ENCODE measurements at regions not wholly inside any gene's neighbourhood (a gene's known extent, or its start where the extent isn't known, plus 50 kb on each side); places are given as distances from the start of the nearest gene placed in this dataset.
"Not testable (repeated sequence)": the region's sequence is repeated elsewhere in the genome, so short reads cannot be mapped to it uniquely, and the experiment has no call there.

DNA sequence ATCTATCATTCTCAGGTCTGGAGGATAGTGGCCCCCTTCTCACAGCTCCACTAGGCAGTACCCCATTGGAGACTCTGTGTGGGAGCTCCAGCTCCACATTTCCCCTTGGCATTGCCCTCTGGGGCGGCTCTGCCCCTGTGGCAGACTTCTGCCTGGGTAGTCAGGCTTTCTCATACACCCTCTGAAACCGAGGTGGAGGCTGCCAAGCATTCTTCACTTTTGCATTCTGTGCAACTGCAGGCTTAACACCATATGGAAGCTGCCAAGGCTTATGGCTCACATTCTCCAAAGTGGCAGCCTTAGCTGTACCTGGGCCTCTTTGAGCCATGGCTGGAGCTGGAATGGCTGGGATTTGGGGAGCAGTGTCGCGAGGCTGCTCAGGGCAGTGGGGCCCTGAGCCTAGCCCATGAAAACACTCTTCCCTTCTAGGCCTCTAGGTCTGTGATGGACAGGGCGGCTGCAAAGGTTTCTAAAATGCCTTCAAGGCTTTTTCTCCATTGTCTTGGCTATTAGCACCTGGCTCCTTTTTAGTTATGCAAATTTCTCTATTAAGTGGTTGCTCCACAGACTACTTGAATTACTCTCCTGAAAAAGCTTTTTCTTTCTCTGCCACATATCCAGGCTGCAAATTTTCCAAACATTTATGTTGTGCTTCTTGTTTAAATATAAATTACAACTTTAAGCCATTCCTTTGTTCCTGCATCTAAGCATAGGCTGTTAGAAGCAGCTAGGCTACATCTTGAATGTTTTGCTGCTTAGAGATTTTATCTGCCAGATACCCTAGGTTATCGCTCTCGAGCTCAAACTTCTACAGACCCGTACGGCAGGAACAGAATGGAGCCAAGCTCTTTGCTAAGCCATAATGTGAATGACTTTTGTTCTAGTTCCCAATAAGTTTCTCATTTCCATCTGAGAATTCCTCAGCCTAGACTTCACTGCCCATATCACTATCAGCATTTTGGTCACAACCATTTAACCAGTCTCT, 206.5 kb downstream of the CPS1 start:
- H3K4me3 Mint-ChIP-seq (ENCODE audit: unreplicated experiment): no peak overlapping the region
- no peak overlapping the region for H3K27ac Mint-ChIP-seq (ENCODE audit: unreplicated experiment)
- TF ChIP-seq, protein P1, sequence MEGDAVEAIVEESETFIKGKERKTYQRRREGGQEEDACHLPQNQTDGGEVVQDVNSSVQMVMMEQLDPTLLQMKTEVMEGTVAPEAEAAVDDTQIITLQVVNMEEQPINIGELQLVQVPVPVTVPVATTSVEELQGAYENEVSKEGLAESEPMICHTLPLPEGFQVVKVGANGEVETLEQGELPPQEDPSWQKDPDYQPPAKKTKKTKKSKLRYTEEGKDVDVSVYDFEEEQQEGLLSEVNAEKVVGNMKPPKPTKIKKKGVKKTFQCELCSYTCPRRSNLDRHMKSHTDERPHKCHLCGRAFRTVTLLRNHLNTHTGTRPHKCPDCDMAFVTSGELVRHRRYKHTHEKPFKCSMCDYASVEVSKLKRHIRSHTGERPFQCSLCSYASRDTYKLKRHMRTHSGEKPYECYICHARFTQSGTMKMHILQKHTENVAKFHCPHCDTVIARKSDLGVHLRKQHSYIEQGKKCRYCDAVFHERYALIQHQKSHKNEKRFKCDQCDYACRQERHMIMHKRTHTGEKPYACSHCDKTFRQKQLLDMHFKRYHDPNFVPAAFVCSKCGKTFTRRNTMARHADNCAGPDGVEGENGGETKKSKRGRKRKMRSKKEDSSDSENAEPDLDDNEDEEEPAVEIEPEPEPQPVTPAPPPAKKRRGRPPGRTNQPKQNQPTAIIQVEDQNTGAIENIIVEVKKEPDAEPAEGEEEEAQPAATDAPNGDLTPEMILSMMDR (IDR thresholded peaks at IDR 0.05; ENCODE audit: partially characterized antibody, unreplicated experiment): no peak
- H3K36me3 Mint-ChIP-seq (ENCODE audit: unreplicated experiment): no peaks in the 10 kb centered on the region
- no peaks in the 10 kb centered on the region for H3K4me1 Mint-ChIP-seq (ENCODE audit: low read depth, unreplicated experiment)
- no peaks in the 10 kb centered on the region for H3K27me3 Mint-ChIP-seq (ENCODE audit: unreplicated experiment)
- no peak for DNase-seq
- H3K9me3 Mint-ChIP-seq (ENCODE audit: unreplicated experiment): no peaks in the 10 kb centered on the region

DNA sequence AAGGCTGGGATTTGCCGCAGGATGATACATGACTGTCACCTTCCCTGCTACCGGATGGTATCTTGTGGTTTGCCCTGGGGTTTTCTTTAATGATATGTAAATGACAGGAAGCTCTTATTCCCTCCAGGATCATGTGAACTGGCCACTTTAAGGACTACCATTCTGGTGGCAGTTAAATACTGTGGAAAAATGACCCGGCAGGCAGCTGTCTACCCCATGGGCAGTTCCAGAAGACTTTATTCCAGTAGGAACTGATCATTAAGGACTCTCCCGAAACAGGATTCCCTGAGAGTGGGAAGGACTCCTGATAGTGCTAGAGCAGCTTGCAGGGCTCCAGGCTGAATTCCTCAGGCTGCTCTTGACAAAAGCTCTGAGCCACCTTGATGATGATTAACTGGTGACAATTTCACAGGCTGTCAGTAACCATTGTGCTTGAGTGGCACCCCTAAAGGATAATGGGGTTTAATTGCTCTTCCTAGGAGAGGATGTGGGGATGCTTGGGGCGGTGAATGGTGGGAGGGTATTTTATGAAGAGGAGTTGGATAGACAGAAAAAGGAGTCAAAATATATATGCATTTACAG, 212.0 kb downstream of the CPS1 start:
- Mint-ChIP-seq H3K27me3 (ENCODE audit: unreplicated experiment) (peaks cover 2% of the 10 kb centered on the region), H3K27ac (ENCODE audit: unreplicated experiment) (no peak overlapping the region), H3K36me3 (ENCODE audit: unreplicated experiment) (no peaks in the 10 kb centered on the region), H3K4me3 (ENCODE audit: unreplicated experiment) (no peak overlapping the region), H3K9me3 (ENCODE audit: unreplicated experiment) (no peaks in the 10 kb centered on the region), H3K4me1 (ENCODE audit: low read depth, unreplicated experiment) (no peaks in the 10 kb centered on the region)
- TF ChIP-seq, protein P1 (IDR thresholded peaks at IDR 0.05; ENCODE audit: partially characterized antibody, unreplicated experiment): no peak
- DNase-seq: no peak

DNA sequence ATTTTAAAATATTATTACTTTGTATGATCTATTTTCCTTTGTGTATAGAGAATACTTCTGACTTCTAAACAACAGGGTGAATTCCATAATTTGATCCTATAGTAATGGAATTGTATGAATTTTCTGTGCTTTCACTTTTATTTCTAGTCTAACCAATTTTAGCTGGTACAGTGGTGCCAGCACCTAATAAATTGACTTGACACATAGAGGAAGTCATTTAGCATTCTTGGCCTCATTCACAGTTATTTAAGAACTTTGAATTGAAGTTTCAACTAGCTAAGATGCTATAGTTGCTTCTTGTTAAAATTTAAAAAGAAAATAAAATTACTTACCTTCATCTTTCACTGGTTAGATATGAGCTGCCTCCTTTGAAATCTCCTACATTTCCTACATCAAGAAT, 220.4 kb downstream of the CPS1 start:
- no peaks in the 10 kb centered on the region for H3K9me3 Mint-ChIP-seq (ENCODE audit: unreplicated experiment)
- H3K4me1 Mint-ChIP-seq (ENCODE audit: low read depth, unreplicated experiment): no peaks in the 10 kb centered on the region
- no peak overlapping the region for H3K27ac Mint-ChIP-seq (ENCODE audit: unreplicated experiment)
- no peaks in the 10 kb centered on the region for H3K36me3 Mint-ChIP-seq (ENCODE audit: unreplicated experiment)
- no peak for DNase-seq
- peaks cover 2% of the 10 kb centered on the region for H3K27me3 Mint-ChIP-seq (ENCODE audit: unreplicated experiment)
- TF ChIP-seq, protein P1 (IDR thresholded peaks at IDR 0.05; ENCODE audit: partially characterized antibody, unreplicated experiment): no peak
- no peak overlapping the region for H3K4me3 Mint-ChIP-seq (ENCODE audit: unreplicated experiment)

DNA sequence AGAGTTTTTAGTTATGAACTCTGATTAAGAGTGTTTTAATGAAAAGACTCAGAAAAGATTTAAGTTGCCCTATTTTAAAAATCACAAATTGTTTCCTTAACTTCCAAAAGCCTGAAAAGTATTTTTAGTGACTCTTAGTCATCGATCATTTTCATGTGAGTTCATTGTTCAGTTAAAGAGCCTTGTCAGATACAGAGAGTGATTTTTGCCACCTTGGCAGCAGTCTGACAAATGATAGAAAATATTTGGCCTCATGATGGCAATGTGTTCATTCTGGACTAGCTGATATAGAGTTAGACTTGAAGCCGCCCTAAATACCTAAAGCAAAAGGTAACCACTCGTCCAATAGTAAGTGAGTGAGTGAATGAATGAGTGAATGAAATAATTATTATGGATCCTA, 225.8 kb downstream of the CPS1 start:
- no peak for DNase-seq
- H3K36me3 Mint-ChIP-seq (ENCODE audit: unreplicated experiment): no peaks in the 10 kb centered on the region
- no peaks in the 10 kb centered on the region for H3K4me1 Mint-ChIP-seq (ENCODE audit: low read depth, unreplicated experiment)
- H3K4me3 Mint-ChIP-seq (ENCODE audit: unreplicated experiment): no peak overlapping the region
- H3K27ac Mint-ChIP-seq (ENCODE audit: unreplicated experiment): no peak overlapping the region
- TF ChIP-seq, protein P1 (IDR thresholded peaks at IDR 0.05; ENCODE audit: partially characterized antibody, unreplicated experiment): no peak
- H3K27me3 Mint-ChIP-seq (ENCODE audit: unreplicated experiment): no peaks in the 10 kb centered on the region
- H3K9me3 Mint-ChIP-seq (ENCODE audit: unreplicated experiment): no peaks in the 10 kb centered on the region

DNA sequence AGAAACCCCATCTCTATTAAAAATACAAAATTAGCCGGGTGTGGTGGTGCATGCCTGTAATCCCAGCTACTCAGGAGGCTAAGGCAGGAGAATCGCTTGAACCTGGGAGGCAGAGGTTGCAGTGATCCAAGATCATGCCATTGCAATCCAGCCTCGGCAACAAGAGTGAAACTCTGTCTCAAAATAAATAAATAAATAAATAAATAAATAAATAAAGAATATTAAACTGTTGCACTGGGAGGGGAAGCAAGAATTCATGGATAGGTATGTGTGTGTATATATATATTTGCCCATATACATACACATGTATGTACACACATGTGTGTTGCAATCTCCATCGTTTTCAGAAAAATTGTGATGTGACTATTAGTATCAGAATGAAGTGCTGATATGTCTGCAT, 231.4 kb downstream of the CPS1 start:
- H3K4me3 Mint-ChIP-seq (ENCODE audit: unreplicated experiment); H3K27me3 Mint-ChIP-seq (ENCODE audit: unreplicated experiment); DNase-seq; H3K36me3 Mint-ChIP-seq (ENCODE audit: unreplicated experiment); H3K4me1 Mint-ChIP-seq (ENCODE audit: low read depth, unreplicated experiment); H3K9me3 Mint-ChIP-seq (ENCODE audit: unreplicated experiment); H3K27ac Mint-ChIP-seq (ENCODE audit: unreplicated experiment): not testable (repeated sequence)

Measured in glutamatergic neuron (in vitro differentiated cells).